Right ventricle myocardium inferior (tissue), 1 donor: ENCODE measurements at regions not wholly inside any gene's neighbourhood (a gene's known extent, or its start where the extent isn't known, plus 50 kb on each side); places are given as distances from the start of the nearest gene placed in this dataset.
A peak's percentile ranks its signal among the peaks of the same experiment; 100 is the strongest.

Experiments used
- ATAC-seq: fragments of 200-7000 bp; cut with Tn5 transposase; one replicate; pipeline ENCODE4 v1.9.1; 2020; ENCODE audit warnings: mild to moderate bottlenecking, moderate library complexity
- DNase-seq: peaks from one replicate; pipeline ENCODE4 v3.0.0; 2021; ENCODE audit errors: missing footprints
- intact Hi-C: fragments of 100-400 bp; cut with DNase I; formaldehyde crosslinking; loops from one replicate; pipeline ENCODE4 v1.11.0; 2022
- donor health status: DM: no; HTN: yes; CAD: no; lungs with severe emphysema.

DNA sequence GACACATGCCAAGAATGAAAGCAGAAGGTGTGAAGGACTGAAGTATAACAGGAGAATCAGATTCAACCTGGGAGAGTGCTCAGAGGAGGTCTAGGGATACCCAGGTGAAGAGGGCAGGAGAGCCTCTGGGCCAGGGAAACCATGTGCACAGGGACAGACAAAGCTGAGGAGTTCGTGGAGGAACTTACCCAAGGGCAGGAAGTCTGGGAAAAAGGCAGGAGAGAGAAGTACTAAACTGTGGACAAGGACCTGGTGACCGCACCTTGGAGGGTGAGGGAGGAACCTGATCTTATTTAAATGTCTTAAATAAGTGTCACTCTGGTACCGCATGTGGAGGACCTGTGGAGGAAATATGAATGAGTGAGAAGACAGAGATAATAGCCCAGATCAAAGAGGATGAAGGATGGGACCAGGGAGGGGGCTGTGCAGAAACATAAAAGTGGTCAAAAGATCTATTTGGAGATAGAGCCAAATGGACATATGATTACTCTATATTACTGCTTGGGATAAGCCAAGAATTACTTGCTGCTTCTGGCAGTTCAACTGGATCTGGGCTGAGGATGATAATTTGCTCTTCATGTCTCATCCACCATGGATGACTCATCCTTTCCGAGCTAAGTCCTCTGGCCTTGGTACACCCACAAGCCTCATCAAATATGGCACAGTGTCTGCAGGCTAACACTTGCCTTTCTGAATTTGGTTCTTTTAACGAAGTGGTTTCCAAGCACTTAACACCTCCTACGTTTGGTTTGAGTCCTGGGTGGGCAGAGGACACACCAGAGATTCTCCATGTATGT, 116.9 kb upstream of the NMNAT3 start:
- intact Hi-C loops: no loop called here
- DNase-seq (no peak), ATAC-seq (no peak)

DNA sequence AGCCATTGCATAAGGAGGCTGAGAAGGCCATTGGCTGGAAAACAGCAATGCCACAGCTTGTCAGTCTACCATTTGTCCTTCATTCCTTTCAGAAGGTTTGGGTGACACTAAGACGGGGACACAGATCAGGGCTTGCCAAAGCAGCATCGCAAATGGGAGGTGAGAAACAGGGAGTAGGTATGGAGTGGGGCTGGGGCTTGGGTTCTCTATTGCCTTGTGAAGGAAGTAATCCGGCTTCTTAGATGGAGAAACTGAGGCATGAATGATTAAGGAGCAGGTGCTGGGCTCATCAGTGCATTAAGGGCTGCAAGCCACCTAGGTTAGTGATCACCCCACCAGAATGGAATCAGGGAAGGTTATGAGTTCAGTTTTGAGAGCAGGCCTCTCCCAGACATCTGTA, 115.6 kb upstream of the NMNAT3 start:
- DNase-seq: no peak
- intact Hi-C loops: no loop called here
- ATAC-seq: no peak

DNA sequence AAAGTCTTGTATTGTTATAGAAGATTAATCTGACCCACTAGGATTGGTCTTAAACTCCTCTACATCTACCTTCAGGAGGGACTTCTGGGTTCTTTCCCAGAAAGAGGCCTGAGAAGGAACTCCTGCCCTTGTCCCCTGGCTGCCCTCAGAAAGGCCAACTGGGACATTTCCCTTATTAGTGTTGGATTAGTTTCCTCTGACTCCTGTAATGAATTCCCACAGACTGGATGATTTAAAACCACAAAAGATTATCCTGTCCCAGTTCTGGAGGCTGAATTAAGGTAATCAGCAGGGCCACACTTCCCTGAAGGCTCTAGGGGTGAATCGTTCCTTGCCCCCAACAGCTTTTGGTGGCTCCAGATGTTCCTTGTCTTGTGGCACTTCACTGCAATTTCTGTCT, 102.8 kb upstream of the NMNAT3 start:
- DNase-seq: no peak
- peak; percentile 41 for ATAC-seq
- intact Hi-C loops: no loop called here

DNA sequence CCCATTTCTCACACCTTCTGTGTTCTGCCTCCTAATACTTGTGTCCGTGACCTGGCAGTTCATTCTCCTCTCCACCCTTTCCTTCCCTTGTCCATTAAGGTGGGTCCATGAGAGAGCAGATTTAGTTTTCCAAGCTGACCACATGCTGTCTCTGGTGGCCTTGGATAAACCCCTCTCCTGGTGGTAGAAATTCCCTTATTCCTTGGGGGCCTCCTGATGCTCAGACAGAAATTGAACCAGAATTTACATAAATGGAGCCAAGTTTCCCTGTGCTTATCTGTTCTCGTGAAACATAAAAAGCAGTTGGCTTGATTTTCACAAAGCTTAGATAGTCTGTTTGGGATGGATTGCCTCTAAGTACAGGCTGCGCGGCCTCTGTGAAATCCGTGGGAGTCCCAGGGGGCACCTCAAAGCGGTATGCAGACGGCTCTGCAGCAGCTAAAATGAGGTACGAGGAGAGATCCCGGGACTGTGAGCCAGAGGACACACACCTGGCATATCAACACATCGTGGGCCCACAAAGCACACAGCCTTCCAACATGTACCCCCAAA, 101.0 kb upstream of the NMNAT3 start:
- ATAC-seq (no peak), DNase-seq (no peak)
- intact Hi-C loops: no loop called here

DNA sequence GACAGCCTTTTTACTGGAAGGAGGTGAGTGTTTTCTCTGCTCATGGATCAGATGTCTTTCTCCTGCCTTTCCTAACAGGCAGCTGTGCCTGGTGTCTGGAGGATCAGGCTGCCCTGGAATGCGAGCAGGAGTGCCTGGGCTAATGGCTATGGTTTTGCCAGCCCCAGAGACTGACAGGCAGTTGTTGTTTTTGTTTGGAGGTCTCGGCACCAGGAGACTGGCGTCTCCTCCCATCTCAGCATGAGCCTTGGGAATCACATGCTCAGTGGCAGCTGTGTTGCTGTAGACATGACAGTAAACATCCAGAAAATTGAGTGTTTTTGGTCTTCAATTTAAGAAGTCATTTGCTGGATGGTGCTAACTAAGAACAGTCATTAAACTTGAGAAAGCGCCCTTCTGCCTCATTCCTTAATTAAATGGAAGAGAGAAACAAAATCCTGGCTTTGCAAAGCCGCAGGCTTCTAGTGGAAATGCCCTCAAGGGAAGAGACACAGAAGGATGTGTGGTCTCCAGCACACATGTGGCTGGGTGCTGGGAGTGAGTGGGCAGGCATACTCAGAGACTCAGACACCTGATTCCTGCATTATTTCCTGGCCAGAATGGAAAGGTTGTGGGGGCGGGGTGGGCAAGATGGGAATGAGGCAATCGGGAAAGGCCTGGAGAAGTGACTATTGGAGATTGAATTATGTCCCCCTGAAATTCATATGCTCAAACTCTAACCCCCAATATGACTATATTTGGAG, 97.0 kb upstream of the NMNAT3 start:
- intact Hi-C loops: no loop called here

DNA sequence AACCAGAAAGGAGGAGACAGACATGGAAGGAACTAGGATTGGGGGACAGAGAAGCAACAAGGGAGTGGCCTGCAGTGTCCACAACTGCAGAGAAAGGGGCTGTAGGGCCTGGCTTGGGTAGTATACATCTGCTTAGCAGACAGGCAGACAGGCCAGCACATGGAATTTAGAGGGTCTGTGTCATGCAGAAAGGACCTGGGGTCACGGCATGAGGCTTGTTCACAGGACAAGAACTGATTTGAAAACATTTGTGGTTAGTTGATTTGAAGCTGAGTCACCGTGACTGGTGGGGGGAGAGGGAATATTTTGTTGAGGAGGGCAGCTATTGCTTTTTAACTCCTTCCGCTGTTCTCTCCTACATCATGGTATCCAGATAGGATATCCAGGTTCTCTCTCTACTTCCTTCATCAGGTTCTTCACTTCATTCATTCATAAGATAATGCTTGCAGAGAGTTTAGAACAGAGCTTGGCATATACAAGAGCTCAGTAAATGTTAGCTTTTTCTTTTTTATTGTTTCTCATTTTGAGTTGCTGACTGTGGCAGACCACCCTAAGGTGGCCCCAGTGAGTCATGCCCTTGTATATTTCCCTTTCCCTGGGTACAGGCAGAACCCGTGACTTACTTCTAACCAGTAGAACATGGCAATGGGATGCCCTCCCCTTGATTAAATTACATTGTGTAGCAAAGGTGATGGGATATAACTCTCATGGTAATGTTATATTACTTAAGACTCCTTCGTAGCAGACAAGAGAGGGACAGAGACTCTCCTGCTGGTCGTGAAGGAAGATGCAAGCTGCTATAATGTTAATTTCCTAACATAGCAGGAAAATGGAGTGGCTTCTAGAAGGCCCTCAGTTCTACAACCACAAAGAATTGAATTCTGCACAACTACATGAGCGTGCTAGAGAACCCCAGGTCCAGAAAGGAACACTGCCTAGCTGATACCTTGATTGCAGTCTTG, 95.0 kb upstream of the NMNAT3 start:
- DNase-seq (no peak), ATAC-seq (no peak)
- intact Hi-C loops: no loop called here

More for the DNA sequence above, 97.0 kb upstream of the NMNAT3 start:
- no peak for DNase-seq
- ATAC-seq: peak; percentile 40

DNA sequence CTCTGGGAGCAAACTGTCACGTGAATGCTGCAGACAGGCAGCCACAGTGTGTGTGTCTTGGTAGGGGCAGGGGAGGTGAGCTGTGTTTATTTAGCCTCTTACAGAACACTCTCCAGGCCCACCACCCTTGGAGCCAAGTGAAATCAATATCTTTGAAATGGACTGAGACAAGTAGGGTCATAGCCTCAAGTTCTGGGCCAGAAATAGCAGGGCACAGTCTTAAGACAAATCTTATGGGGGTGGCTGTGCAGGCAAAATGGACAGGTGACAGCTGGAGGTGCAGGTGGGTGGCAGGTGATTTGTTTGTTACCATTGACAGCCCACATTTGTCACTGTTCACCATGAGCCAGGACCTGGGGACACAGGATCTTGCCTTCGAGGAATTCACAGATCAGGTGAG, 93.6 kb upstream of the NMNAT3 start:
- DNase-seq (no peak), ATAC-seq (no peak)
- intact Hi-C loops: no loop called here

DNA sequence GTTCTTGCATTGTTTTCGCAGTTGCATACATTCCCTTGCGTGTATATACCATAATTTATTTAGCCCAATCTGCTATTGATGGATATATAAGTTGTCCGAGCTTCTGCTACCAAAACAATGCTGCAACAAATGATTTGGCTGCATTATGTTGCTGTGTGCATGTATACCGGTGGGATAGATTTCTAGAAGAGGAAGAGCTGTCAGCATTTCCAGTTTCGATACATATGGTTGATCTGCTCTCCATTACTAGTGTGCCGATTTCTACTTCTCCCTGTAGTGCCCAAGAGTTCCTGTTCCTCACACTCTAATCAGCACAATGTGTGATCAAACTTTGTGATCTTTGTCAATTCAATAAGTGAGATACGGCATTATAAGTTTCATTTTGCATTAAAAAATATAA, 92.8 kb upstream of the NMNAT3 start:
- ATAC-seq: no peak
- intact Hi-C loops: no loop called here
- no peak for DNase-seq

DNA sequence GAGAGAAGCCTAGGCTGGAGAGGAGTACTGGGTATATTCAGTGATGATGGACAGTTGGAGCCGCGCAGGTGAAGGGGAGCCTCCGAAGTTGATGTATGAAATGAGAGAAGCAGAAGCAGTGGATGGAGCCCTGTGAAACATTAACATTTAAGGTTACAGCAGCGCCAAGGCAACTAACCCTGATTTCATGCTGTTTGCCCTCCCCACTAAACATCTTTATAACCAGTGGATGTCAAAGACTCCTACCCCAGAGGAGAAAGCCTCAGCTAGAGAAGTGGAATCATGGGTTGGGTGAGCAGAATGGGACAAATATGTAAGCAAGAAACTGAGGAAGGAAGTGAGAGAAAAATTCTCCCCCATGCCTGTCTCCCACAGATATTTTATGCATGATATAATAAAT, 92.0 kb upstream of the NMNAT3 start:
- DNase-seq (no peak), ATAC-seq (no peak)
- intact Hi-C loops: no loop called here

DNA sequence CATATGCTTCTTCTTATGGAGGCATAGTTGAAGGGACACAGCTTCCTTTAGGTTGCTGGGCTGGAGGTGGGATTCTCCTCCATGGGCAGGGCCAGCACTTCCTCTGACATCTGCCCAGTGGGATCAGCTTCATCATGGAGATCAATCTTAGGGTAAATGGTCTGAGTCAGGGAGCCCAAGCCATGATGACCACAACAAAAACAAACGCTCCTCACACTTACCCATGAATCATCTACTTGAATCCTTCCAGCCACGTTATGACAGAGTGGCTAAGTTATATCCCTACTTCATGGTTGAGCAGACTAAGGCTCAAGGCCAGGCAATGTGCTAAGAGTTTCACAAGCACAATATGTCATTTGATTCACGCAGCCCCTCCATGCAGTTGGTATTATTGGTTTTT, 87.2 kb upstream of the NMNAT3 start:
- ATAC-seq (no peak), DNase-seq (no peak)
- intact Hi-C loops: no loop called here

DNA sequence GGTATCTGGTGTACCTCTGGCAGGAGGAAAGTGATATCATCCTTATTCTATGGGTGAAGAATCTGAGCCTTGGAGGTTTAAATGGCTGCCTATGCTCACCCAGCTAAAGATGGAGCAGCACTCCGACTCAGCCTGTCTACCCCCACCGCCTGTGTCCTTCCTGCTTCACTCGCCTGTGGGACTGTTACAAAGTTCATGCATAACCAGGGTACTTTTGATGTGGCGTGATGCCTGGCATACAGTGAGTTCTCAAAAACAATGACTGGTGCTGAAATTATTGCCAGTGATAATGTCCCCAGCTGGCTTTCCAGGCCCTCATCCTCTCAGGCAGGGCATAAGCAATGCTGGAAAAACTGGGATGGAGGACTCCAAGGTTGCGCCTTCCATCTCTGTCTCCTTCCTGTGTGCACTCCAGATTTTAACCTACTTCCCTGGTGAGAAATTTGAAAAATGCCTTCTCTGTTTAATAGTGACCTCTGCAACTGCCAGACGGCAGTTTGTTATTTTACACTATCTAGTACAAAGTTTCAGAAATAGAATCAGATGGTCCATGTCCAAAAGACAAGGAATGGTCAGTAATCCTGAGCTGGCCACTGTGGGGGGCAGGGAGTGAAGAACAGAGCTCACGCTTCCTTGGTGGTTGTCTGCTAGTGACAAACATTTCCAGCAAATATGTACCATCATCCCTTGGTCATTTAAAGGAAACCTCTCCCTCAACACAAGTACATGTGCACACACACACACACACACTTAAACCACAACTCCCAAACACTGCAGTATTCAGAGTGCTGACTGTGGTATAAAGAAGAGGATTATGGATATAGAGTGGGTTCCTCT, 86.5 kb upstream of the NMNAT3 start:
- ATAC-seq (peak; percentile 83), DNase-seq (no peak)
- intact Hi-C loops: no loop called here

DNA sequence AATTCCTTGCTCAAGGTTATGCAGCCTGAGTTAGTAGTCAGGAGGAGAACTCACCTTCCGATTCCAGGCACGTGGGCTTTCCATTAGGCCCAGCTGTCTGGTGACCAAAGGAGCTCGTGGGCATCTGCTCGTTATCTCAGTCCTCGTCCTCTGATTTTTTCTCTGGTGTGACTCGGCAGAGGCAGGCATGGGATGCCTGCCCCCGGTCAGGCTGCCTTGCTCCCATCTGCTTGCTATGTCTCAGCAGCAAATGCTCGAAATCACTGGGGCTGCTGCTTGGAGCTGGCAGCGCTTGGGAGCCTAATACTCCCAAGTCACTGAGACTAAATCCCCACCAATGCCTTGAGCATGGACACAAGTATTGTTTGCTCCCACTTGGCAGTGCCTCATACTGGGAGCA, 84.5 kb upstream of the NMNAT3 start:
- DNase-seq (no peak), ATAC-seq (no peak)
- intact Hi-C loops: no loop called here

DNA sequence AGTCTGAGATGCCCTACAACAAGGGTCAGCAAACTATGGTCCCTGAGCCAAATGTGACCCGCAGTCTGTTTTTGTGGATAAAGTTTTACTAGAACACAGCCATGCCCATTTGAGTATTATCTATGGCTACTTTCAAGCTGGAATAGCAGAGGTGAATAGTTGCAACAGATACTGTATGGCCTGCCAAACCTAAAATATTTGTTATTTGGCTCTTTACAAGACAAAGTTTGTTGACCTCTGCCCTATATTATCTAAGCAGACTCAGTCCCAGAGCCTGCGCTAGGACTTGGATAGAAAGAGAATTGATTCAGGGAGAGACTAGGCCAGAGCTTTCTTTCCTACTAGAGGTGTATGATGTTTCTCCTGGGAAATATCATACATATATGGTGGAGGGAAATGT, 81.7 kb upstream of the NMNAT3 start:
- ATAC-seq (no peak), DNase-seq (no peak)

DNA sequence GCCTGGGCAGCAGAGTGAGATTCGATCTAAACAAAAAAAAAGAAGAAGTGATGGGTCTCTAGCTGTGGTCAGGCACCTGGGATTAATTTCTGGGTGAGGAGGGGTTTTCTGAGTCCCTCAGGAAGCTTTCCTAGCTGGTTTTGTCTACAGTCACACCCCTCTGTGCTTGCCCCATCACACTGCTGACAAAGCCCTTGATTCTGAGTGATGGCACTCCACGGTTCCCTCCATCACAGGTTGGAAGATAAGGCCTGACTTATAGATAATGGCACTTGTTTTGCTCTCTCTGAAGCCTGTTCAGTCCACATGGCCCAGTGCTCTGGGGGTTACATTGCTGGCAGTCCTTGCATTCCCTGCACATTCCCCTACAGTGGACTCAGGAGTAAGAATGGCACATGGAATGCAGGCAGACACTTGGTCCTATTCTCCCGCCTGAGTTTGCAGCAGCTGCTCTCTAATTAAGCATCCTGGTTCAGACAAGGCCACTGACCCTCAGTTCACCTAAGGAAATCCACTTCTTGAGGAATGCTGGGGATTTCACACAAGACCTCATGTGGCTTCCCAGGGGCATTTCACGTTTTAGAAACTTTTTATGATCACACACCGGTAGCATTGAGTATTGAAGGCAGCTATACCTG, 81.0 kb upstream of the NMNAT3 start:
- intact Hi-C loops: no loop called here
- DNase-seq: no peak
- ATAC-seq: peak; percentile 64

More for the DNA sequence above, 81.7 kb upstream of the NMNAT3 start:
- intact Hi-C loops: no loop called here

DNA sequence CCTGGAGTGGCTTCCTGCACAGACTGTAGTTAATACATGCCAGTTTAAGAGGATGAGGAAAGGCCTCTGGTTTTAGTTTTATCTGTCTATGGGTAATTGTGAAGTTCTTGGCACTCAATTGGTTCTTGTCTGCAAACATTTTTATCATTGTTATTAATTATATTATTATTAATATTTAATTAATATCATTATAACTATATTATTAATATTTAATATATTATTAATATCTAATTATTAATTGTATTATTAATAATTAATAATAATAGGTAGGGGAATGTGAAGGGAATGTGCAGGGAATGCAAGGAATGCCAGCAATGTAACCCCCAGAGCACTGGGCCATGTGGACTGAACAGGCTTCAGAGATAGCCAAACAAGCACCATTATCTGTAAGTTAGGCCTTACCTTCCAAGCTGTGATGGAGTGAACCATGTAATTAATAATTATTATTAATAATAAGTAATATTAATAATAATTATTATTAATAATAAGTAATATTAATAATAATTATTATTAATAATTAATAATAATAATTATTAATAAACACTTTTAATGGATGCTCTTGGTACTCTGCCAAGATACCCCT, 79.8 kb upstream of the NMNAT3 start:
- ATAC-seq: no peak
- DNase-seq: no peak
- intact Hi-C loops: no loop called here

DNA sequence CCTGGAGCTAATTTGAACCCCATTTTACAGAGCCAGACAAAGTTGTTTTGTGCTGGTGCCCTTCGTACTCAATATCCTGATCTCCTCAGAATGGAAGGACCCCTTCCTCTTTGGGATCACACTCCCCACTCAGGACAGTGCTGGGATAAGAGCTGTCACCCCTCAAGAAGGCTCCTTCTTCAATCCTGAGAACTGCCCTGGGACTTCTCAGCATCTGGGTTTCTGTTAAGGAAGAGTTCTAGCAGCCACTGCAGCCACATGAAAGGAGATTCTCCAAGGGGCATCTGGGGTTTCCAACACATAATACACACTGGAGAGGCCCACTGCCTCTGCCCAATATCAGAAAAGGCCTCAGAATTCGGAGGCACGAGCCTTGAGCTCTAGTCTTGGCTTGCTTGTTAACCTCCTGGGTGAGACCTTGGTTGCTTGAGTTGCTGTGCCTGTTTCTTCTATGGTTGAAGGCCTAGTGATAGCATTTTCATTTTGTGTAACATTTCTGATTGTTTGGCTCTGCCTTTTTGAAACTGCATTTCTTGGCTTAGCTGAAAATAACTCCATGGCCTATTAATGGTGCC, 78.8 kb upstream of the NMNAT3 start:
- intact Hi-C loops: no loop called here
- DNase-seq (no peak), ATAC-seq (no peak)

DNA sequence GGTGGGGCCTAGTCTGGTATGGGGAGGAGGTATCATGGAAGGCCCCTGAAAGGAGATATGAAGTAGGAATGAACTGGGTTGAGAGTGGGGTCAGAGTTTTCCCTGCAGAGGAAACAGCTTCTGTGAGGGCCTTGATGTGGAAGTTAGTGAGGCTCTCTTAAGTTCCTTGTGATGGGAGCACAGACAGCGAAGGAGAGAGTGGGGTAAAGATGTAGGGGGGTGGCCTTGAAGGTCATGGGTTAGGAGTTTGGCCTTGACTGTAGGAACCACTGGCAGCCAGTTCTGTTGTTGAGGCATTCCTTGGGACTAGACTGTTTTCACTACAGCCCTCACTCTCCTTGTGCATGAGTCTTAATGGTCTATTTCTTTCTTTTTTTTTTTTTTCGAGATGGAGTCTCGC, 77.8 kb upstream of the NMNAT3 start:
- no peak for DNase-seq
- ATAC-seq: no peak
- intact Hi-C loops: no loop called here
